ENCODE measurements at regions not wholly inside any gene's neighbourhood (a gene's known extent, or its start where the extent isn't known, plus 50 kb on each side); places are given as distances from the start of the nearest gene placed in this dataset.

- TF ChIP-seq CTCF (IDR thresholded peaks at IDR 0.05) (no peak), POLR2A (IDR thresholded peaks at IDR 0.05) (no peak), POLR2AphosphoS5 (IDR thresholded peaks at IDR 0.05) (no peak), EP300 (IDR thresholded peaks at IDR 0.05; ENCODE audit: low read depth) (no peak)
Observed at GRCh38 chr6:4265740-4266139, 130.4 kb upstream of the ECI2 start.

Measured in transverse colon (tissue), 4 donors.